ENCODE measurements at regions not wholly inside any gene's neighbourhood (a gene's known extent, or its start where the extent isn't known, plus 50 kb on each side); places are given as distances from the start of the nearest gene placed in this dataset.

- no peak for TF ChIP-seq ZNF619 (CRISPR knock-in tag; IDR thresholded peaks at IDR 0.05)
- no peak for TF ChIP-seq POLR2G (IDR thresholded peaks at IDR 0.05; ENCODE audit: low read depth, low read length)
- TF ChIP-seq FOXM1 (CRISPR knock-in tag; IDR thresholded peaks at IDR 0.05), result no peak
- no peak for TF ChIP-seq WIZ (CRISPR knock-in tag; IDR thresholded peaks at IDR 0.05)
- no peak for TF ChIP-seq RXRB (CRISPR knock-in tag; IDR thresholded peaks at IDR 0.05; ENCODE audit: borderline replicate concordance)
- TF ChIP-seq FOXP4 (CRISPR knock-in tag; IDR thresholded peaks at IDR 0.05), result no peak
- no peak for TF ChIP-seq SIX4 (CRISPR knock-in tag; IDR thresholded peaks at IDR 0.05)
- no peak for TF ChIP-seq SP5 (CRISPR knock-in tag; IDR thresholded peaks at IDR 0.05; ENCODE audit: borderline replicate concordance, low read depth)
- no peak for TF ChIP-seq ZFAT (CRISPR knock-in tag; conservative IDR thresholded peaks at IDR 0.05)
- TF ChIP-seq ZNF235 (CRISPR knock-in tag; IDR thresholded peaks at IDR 0.05; ENCODE audit: borderline replicate concordance), result no peak
- TF ChIP-seq STAT6 (CRISPR knock-in tag; IDR thresholded peaks at IDR 0.05; ENCODE audit: borderline replicate concordance), result no peak
- TF ChIP-seq DBP (CRISPR knock-in tag; IDR thresholded peaks at IDR 0.05; ENCODE audit: not compliant biosample characterization), result no peak
- no peak for TF ChIP-seq PCBP2 (optimal IDR thresholded peaks at IDR 0.05; ENCODE audit: low read depth, low read length, poor library complexity, severe bottlenecking)
- TF ChIP-seq ZNF263 (CRISPR knock-in tag; IDR thresholded peaks at IDR 0.05), result no peak
- TF ChIP-seq NR2F1 (CRISPR knock-in tag; IDR thresholded peaks at IDR 0.05), result no peak
- no peak overlapping the region for H3K4me3 ChIP-seq (replicated peaks in 1 of 3; ENCODE audit: insufficient read depth in 1 of 3, low read depth in 2 of 3, low read length in 3 of 3)
- in situ Hi-C loops (cut with HindIII; ENCODE audit: extremely low pct_ligation_motif_present, low pct_unique_long_range_greater_than_20kb) (no loop called here), intact Hi-C loops (cut with micrococcal nuclease; ENCODE audit: unreplicated experiment) (no loop called here)
- H3K4me2 ChIP-seq (ENCODE audit: low read depth, low read length), result no peak overlapping the region
- DNase-seq (ENCODE audit: low spot score) (no peak), ATAC-seq (no peak), FAIRE-seq (no peak)
- H3K4me1 ChIP-seq (ENCODE audit: insufficient read depth, low read length), result no peaks in the 10 kb centered on the region
- H3K79me2 ChIP-seq (ENCODE audit: insufficient read depth, low read length), result no peaks in the 10 kb centered on the region
- H3K27ac ChIP-seq (ENCODE audit: extremely low read length, insufficient read depth, low read length), result no peak overlapping the region
- H4K20me1 ChIP-seq (ENCODE audit: insufficient read depth, low read length), result no peaks in the 10 kb centered on the region
- POLR2A ChIA-PET, result no interaction called here
- no peak overlapping the region for H2AFZ ChIP-seq (ENCODE audit: low read length)
- no TSS peak for BruUV-seq (replicated peaks)
- H3K9ac ChIP-seq (ENCODE audit: insufficient read depth, low read depth, low read length), result no peak overlapping the region
- H3K27me3 ChIP-seq (ENCODE audit: control insufficient read depth in 1 of 2, insufficient read depth in 2 of 2, low read length in 2 of 2), result peaks cover 3 to 30% of the 10 kb centered on the region in 2 experiments; a peak in 2 of 5 replicates
- CTCF ChIA-PET (ENCODE audit: low intra/inter-chr PET ratio, low total read pairs), result no interaction called here
- H3K36me3 ChIP-seq (replicated peaks in 1 of 2; ENCODE audit: control insufficient read depth in 1 of 2, insufficient read depth in 2 of 2, low read length in 2 of 2), result no peaks in the 10 kb centered on the region
- no peaks in the 10 kb centered on the region for H3K9me3 ChIP-seq (ENCODE audit: low read length)
- WGBS (ENCODE audit: low lambda C conversion rate), result 54% methylated on average over 4 of the region's 4 CpGs
Measured at GRCh38 chr14:22508662-22509035, 80.4 kb downstream of the DAD1 start.

All from HepG2 (cell line).